ENCODE measurements at regions not wholly inside any gene's neighbourhood (a gene's known extent, or its start where the extent isn't known, plus 50 kb on each side); places are given as distances from the start of the nearest gene placed in this dataset.

GRCh38 chr16:48447428-48447827 lies 62.2 kb upstream of the SIAH1 start:
- H3K27ac ChIP-seq (ENCODE audit: low read depth in 1 of 2, low read length in 2 of 2), result no peak overlapping the region
- no peaks in the 10 kb centered on the region for H3K27me3 ChIP-seq (ENCODE audit: control insufficient read depth in 1 of 2, insufficient read depth in 2 of 2, low read length in 2 of 2)
- ChIA-PET POLR2A (no interaction called here), CTCF (no interaction called here)
- TF ChIP-seq CTCF (IDR thresholded peaks at IDR 0.05), result no peak
- Mint-ChIP-seq H3K36me3 (ENCODE audit: low read depth) (no peaks in the 10 kb centered on the region), H3K27ac (no peak overlapping the region), H3K4me1 (ENCODE audit: low read depth) (no peaks in the 10 kb centered on the region), H3K4me3 (no peak overlapping the region), H3K9me3 (no peaks in the 10 kb centered on the region), H3K27me3 (no peaks in the 10 kb centered on the region)
- H3K9me3 ChIP-seq (ENCODE audit: control insufficient read depth in 1 of 2, insufficient read depth in 1 of 2, low read length in 2 of 2), result no peaks in the 10 kb centered on the region
- no peak for DNase-seq
- ATAC-seq (ENCODE audit: poor library complexity), result no peak
- no peaks in the 10 kb centered on the region for H3K4me1 ChIP-seq (ENCODE audit: insufficient read depth, low read length)
- no peaks in the 10 kb centered on the region for H3K36me3 ChIP-seq (ENCODE audit: insufficient read depth, low read length)
- intact Hi-C loops (cut with DNase I, micrococcal nuclease), result no loop called here
- H3K4me3 ChIP-seq (ENCODE audit: low read length), result no peak overlapping the region

- no peak overlapping the region for H3K27ac Mint-ChIP-seq
- CTCF ChIA-PET, result no interaction called here
- Histone ChIP-seq H3K9me3 (ENCODE audit: control insufficient read depth in 1 of 2, insufficient read depth in 1 of 2, low read length in 2 of 2) (no peaks in the 10 kb centered on the region), H3K36me3 (ENCODE audit: insufficient read depth, low read length) (no peaks in the 10 kb centered on the region), H3K27ac (ENCODE audit: low read depth in 1 of 2, low read length in 2 of 2) (no peak overlapping the region), H3K27me3 (ENCODE audit: control insufficient read depth in 1 of 2, insufficient read depth in 2 of 2, low read length in 2 of 2) (no peaks in the 10 kb centered on the region), H3K4me3 (ENCODE audit: low read length) (no peak overlapping the region), H3K4me1 (ENCODE audit: insufficient read depth, low read length) (no peaks in the 10 kb centered on the region)
- no peak overlapping the region for H3K4me3 Mint-ChIP-seq
- ATAC-seq (ENCODE audit: poor library complexity) (no peak), DNase-seq (no peak)
- intact Hi-C loops (cut with DNase I, micrococcal nuclease), result no loop called here
- POLR2A ChIA-PET, result no interaction called here
- H3K9me3 Mint-ChIP-seq, result no peaks in the 10 kb centered on the region
- H3K4me1 Mint-ChIP-seq (ENCODE audit: low read depth), result no peaks in the 10 kb centered on the region
- no peaks in the 10 kb centered on the region for H3K36me3 Mint-ChIP-seq (ENCODE audit: low read depth)
- H3K27me3 Mint-ChIP-seq, result no peaks in the 10 kb centered on the region
- no peak for TF ChIP-seq CTCF (IDR thresholded peaks at IDR 0.05)
Observed at GRCh38 chr16:48446534-48446920, 61.3 kb upstream of the SIAH1 start.

GRCh38 chr16:48445782-48446533 lies 60.7 kb upstream of the SIAH1 start:
- Histone ChIP-seq H3K9me3 (ENCODE audit: control insufficient read depth in 1 of 2, insufficient read depth in 1 of 2, low read length in 2 of 2) (no peaks in the 10 kb centered on the region), H3K4me1 (ENCODE audit: insufficient read depth, low read length) (no peaks in the 10 kb centered on the region), H3K36me3 (ENCODE audit: insufficient read depth, low read length) (no peaks in the 10 kb centered on the region), H3K27me3 (ENCODE audit: control insufficient read depth in 1 of 2, insufficient read depth in 2 of 2, low read length in 2 of 2) (no peaks in the 10 kb centered on the region), H3K27ac (ENCODE audit: low read depth in 1 of 2, low read length in 2 of 2) (no peak overlapping the region), H3K4me3 (ENCODE audit: low read length) (no peak overlapping the region)
- DNase-seq (no peak), ATAC-seq (ENCODE audit: poor library complexity) (no peak)
- ChIA-PET POLR2A (no interaction called here), CTCF (no interaction called here)
- Mint-ChIP-seq H3K9me3 (no peaks in the 10 kb centered on the region), H3K4me1 (ENCODE audit: low read depth) (no peaks in the 10 kb centered on the region), H3K27ac (no peak overlapping the region), H3K27me3 (no peaks in the 10 kb centered on the region), H3K36me3 (ENCODE audit: low read depth) (no peaks in the 10 kb centered on the region), H3K4me3 (no peak overlapping the region)
- intact Hi-C loops (cut with DNase I, micrococcal nuclease), result no loop called here
- TF ChIP-seq CTCF (IDR thresholded peaks at IDR 0.05), result no peak
